NCI-H748 treated with DMSO at 0.1 percent for 48 hours (cell line): ENCODE measurements at regions not wholly inside any gene's neighbourhood (a gene's known extent, or its start where the extent isn't known, plus 50 kb on each side); places are given as distances from the start of the nearest gene placed in this dataset.
"Not testable (repeated sequence)": the region's sequence is repeated elsewhere in the genome, so short reads cannot be mapped to it uniquely, and the experiment has no call there.

Source experiments
- DNase-seq: peaks from one replicate; lab custom pipeline; 2025; lab: John Stamatoyannopoulos, UW

DNA sequence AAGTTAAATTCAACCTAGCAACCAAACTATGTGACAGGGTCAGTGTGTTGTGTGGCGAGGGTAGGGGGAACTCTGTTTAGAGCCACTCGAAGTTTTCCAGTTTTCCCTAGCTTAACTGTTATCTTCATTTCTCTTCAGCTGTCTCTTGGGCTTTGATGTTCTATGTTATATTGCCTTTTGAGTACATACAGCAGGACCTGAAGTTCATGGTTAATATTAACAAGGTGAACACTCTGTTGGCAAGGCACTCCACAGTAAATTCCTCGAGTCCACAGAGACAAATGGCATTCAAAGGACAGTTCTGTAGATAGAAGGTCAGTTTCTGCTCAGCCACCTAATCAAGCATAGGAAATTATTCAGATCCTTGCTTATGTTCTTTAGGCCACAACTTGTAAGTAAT lies 147.9 kb upstream of the DPH6 start:
- no peak for DNase-seq

DNA sequence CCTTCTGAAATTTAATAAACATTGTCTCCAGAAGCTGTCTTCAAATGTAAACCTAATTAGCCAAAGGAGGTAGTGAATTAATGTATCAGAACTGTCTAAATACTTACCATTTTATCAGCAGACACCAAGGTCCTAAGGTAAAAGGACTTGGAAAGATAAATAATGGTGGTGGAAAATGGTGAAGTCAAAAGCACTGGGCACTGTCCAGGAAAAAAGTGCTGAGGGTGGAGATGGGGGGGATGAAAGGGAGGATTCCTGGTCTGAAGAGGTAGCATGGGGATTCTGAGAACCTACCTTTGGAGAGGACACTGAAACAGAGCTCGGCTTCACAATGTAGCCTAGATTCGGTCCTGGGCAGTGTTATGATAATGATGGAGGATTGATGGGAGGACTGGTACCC lies 149.0 kb upstream of the DPH6 start:
- DNase-seq, result no peak

DNA sequence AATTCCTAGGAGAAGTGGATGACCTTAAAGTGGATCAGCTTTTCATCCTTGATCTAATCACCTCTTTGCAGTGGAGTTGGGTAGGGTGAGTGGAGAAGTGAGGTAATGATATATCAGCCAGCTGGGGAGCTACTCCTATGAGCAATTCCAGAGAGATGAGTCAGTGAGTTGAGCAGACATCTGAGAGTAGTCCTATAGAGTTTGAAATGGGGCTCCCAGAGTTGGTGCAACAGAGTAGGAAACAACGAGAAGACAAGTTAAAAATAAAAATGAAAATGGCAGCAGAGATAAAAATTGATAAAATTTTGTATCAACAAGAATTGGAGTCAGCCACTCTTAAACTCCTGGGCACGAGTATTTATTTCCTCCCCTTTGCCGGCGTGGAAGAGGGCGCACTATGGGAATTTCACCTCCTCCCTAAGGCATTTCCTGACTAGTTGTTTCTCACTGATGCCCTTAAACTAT lies 150.8 kb upstream of the DPH6 start:
- DNase-seq, result no peak

DNA sequence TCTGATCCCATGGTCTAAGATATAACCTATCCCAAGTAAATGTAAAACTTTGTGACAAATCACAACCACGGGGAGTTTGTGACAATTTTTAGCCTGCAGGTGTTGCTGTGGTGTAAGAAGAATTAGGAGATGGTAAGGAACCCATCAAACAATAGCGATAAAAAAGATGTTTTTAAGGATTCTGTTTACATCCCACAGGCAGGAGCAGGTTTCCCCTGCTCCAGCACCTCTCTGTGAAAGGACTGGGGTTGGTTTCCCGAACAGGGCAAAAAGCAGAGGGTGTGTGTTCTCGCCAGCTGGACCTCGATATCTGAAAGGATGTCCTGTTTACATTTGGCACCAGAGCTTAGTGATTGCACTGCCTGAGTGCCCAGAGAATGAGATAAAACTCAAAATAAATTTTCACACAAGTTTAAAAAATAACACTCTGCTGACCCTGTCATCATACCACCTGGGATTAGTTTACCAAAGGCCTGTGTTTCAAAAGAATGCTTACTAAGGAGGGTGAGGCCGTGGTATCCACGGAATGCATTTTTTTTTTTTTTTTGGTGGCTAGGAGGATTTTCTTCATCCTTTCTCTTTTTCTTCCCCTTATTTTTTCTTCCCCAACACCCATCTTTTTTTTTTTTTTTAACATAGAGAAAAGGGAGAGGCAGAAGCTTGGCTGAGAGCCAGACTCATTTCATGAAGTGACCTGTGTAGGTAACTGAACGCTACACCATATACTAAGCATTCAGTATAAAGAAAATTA lies 151.8 kb upstream of the DPH6 start:
- no peak for DNase-seq

DNA sequence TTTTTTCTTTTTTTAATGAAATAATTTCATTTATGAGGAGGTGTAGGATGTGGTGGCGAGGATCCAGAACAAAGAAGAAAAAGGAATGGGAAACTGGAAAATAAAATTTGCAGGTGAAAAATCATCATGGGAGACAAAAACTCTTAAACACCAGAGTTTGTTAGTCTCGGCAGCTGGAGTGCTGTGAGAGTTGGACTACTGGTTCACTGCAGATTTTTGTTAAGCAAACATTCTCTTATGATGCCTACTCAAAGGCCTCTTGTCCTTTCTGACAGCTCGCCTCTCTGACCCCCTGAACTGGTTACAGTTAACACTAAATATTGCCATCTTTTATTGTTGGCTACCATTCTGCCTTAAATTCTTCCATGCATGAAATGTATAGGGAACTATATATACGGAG lies 152.4 kb upstream of the DPH6 start:
- no peak for DNase-seq

DNA sequence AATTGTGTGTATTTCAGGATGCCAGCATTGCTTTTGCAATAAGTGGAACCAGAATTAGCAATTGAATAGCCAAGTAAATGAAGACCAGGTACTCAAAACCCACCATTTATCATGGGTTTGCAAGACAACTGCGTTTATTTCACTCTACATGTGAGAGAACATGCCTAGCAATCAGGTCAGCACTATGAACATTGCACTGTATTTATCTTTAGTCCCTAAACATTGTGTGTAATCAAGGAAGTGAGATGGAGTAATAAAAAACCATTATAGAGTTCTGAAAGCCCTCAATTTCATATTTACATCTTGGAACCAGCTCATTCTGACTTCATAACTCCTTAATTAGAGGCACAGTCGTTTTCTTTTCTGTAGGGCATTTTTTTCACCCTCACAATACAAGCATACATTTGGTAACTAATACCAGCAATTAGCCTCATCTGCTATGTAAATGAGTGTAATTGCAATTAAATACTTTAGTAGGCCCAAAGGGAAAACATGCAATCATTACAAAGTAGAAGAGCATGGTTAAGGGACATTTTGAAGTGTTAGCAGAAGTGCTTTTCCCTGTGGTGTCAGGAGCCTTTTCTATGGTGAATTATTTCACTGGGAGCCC lies 153.1 kb upstream of the DPH6 start:
- DNase-seq, result no peak

DNA sequence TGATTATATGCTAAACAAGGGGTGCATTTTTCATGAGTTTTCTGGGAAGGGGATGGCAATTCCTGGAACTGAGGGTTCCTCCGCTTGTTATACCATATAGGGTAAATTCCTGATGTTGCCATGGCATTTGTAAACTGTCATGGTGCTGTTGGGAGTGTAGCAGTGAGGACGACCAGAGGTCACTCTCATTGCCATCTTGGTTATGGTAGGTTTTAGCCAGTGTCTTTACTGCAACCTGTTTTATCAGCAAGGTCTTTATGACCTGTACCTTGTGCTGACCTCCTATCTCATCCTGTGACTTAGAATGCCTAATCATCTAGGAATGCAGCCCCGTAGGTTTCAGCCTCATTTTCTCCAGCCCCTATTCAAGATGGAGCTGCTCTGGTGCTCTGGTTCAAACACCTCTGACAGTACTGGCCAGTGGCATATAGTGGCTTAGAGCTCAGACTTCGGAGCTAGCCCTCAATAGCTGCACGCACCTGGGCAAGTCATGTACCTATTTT lies 154.2 kb upstream of the DPH6 start:
- DNase-seq, result not testable (repeated sequence)

DNA sequence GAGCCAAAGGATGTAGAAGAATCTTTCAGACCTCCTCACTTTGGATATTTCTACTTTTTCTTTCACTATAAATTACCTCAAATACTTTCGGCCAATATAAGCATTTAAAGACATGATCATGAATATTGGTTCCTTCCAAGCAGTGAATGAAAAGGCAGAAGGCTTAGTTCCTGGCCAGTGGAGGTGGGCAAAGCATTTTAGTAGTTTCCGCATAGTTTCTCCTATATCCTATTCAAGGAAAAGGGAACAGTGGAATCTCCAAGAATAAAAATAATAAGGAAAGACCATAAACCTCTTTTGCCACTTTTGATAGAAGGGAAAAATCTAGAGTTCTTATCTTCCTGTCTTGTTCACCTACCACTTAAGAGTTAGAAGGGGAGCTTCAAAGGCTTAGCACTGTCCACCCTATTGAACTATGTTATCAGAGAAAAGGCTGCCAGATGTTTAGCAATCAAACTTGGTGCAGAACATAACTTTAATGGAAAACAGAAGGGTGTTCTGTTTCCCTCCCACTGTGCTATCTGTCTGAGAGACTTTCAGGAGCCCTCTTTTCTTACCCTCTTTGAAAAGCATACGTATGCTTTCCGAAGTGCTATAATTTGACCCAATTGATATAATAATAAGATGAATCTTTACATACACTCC lies 155.6 kb upstream of the DPH6 start:
- no peak for DNase-seq

DNA sequence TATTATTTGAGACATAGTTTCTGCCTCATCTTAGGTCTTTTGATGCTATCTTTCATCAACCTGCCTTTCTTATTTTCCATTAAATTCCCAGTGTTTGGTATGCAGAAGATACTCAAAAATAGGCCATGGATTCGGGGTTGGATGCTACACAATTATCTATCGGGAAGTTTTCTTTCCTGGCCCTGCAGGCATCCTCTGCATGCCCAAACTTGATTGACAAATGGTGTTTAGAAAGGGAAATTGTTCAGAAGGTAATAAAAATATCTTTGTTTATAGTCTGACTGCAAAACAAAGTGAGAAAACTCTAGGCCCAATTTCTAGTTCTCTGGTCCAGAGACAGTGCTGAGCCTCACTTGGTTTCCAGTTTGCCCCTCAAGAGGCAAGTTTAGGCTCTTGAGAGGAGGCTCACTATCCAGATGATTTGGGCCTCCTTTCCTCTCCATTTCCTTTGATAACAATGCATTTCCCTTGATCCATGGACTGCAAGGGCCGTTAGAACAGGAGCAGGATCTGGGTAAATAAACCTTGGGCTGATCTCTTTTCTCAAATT lies 157.1 kb upstream of the DPH6 start:
- DNase-seq, result no peak

DNA sequence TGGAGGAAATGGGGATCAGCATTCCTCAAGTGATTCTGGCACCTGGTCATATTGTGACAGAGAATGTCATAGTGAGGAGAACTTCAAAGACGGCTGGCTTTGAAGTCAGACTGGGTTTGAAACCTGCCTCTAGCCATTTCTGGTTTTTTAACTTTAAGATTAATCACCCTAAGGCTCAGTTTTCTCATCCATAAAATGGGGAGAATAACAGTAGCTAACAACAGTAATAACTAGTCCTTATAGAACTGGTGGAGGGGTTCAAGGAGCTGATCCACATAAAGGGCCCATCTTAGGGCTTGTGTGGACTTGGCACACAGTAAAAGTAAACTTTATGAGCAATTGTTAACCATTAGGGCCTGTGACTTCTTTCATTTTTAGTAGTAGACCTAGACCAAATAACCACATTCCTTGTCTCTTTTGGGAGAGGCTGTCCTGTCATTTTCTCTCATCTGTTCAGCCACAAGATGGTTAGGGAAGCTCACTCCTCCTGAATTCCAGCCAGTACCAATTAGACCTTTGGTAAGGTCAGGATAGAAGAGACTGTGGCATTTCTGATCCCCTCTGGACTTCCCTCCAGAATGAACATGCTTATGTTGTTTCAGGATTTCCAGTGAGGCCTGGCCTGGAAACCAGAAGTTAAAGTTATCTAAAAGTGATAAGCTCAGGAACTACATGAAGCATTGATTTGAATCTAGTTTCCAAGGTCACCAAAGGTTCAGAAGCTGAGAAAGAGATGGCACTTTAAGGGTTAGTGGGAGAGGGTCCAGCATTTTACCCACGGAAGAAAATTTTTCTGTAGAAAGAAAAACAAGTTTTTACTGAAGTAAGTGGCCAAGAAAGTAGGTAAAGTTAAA lies 159.3 kb upstream of the DPH6 start:
- no peak for DNase-seq

DNA sequence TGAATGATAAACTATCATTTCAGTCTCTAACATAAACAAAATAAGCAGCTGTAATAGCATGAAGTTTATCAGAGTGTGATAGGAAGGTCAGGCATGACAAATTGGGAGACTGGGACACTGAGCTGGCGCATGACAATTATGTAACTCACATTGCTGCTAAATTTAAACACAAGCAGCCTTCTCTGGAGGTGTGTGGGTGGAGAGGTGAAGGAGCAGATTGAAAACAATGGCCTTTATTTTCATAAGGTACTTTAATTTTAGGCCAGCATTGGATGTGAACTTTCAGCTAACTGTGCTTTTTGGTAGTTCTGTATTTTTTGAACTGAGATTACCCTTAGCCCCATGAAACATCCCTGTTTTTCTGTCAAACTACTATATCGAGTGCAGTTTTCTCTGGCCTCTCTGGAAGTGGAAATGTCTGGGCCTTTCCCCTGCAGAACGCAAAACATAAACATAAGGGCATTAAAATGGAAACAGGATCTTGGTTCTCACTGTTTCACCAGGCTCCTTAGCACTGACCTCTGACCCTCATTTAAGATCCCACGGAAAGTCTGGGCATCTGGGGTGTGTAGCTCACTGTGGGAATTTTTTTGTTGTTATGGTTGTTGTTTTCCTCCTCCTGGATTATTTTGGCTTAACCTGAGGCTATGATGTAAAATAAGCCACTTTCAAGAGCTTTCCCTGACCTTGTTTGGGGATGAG lies 160.1 kb upstream of the DPH6 start:
- no peak for DNase-seq

DNA sequence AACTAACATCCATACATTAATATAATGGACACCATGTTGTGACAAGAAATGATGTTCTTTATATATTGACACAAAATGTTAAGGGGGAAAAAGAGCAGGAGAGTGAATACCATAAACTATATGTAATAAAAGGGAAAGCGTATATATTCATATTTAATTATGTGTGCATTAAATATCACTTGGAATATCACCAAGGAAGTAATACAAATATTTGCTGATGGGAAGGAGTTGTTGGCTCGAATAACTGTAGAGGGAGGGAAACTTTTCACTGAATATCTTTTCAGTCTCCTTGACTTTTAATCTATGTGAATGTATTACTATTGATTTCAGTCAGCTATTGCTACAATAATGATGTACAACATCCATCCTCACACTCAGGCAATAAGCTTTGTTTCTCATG lies 167.0 kb upstream of the DPH6 start:
- no peak for DNase-seq

DNA sequence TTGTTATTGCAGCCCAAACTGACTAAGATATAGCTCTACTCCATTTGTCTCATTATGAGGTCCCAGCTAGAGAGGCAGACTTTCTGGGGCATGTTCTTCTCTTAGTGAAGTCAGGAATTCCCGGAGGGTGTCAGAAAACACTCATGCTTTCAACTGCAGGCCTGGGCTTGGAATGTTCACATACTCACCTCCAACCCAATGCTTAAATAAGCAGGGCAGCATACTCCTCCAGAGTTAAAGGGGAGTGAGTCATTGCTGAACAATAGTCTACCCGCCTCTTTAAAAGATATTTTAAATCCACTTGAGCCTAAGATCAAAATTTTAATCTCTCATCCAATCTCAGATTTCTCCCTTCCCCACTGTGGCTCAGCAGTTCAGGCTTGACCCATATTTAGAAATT lies 167.8 kb upstream of the DPH6 start:
- no peak for DNase-seq

DNA sequence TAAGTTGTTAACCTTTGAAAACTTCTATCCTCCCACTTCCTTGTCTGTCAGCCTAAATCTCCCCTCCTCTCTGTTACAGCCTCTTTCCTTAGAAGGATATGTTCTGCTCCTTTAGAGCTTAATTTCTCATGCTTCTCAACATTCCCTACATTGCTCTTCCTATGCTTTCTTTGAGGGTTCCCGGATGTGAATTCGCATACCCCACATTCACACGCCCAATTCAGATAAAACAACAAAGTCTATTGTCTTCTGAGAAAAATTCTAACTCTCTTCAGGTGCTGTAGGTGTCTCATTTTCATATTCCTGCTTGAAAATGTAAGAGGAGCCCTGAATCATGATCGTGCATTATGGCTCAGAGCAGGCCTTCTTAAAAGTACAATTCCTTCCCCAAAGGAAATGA lies 171.8 kb upstream of the DPH6 start:
- DNase-seq, result no peak

DNA sequence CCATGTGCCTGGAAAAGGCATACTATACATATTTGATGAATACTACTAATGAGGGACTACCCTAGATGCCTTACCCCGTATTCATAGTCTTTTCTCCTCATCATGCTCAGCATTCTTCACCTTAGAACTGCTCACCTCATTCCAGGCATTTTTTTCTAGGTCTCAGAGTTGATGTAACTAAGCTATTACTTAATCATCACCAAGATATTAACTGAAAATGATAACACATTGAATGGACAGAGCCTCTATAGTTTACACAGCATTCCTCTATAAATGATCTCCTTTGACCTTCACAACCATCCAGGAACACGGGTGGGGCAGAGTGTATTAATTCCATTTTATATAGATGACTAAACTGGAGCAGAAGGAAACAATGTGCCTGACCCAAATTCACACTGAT lies 174.1 kb upstream of the DPH6 start:
- DNase-seq, result no peak

DNA sequence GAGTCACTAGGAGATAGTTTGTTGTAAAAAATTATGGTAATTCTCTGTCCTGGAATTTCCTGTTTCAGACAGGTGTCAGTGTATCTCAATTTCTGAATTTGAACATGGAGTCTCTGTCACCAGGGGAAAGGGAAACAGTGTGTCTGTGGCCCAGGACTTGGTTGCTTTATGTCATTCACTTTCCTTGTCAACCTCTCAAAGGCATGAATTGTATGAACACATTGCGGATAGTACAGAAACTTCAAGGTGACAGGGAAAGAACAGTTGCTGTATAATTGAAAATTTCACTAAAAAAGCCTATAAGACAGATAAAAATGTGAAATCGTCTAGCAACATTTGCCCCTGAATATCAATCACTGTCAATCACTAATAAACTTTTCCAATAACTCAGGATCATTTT lies 175.0 kb upstream of the DPH6 start:
- no peak for DNase-seq

DNA sequence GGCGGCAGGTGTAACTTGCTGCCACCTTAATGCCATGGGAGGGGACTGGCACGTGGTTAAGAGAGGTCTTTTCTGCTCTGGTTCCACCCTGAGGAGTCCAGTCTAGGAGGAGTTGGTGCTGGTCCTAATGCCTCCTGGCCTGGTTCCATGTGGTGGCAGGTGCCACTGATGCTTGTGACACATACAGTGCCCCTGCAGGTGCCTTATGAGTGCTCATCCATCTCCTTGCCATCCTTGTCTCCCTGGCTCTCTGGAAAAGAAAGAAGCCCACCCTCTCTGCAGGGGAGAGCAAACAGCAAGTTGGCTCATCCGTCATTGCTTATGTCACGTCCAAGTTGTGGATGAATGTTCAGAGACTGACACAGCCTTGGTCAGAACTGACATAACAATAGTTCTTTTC lies 175.8 kb upstream of the DPH6 start:
- DNase-seq, result no peak

DNA sequence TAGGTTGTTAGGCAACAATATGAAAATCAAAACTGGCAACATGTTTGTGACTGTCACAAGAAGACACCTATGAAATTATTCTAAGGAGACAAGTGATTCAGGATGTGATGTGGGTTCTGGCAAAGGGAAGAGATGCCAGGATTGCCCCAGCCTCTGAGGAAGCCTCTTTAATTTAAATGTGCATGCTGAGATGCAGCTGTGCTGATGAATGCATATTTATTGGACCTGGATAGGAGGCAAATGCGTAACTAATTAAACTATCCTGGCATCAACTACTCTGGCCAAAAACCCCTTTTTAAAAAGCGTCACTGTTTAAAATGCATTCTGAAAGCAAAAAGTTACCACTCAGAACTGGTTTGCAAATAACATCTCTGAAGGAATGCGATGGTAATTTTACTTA lies 176.5 kb upstream of the DPH6 start:
- DNase-seq, result no peak

DNA sequence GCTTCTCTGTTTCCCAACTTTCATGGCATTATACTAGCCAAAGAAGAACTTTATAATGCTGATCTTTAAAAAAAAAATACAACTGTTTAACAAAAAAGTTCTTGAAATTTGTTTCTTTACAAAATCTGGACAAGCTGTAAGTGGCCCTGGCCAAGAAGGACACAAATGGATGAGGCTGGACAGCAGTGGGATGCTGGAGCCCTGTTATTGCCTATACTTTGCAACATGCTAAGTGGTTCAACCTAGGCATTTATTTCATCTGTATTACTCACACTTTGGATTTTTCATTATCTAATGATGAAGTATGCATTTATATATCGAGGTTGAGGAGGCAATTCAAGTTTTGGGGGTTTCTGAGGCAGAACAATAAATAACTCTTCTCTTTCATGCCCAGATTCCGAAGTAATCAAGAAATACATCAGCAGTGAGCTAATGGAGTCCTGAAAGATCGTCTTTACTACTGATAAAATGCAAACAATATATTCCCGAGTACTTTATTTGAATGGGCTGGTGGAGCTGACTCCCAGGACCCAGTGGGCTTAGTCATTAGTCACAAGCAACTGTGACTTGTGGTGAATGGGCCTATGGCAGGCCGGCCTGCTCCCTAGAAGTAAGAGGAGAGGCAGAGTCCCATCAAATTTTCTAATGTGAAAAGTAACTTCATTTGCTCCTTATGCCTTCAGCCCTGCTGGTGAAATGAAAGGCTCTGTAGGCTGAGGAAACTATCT lies 177.3 kb upstream of the DPH6 start:
- DNase-seq, result no peak

DNA sequence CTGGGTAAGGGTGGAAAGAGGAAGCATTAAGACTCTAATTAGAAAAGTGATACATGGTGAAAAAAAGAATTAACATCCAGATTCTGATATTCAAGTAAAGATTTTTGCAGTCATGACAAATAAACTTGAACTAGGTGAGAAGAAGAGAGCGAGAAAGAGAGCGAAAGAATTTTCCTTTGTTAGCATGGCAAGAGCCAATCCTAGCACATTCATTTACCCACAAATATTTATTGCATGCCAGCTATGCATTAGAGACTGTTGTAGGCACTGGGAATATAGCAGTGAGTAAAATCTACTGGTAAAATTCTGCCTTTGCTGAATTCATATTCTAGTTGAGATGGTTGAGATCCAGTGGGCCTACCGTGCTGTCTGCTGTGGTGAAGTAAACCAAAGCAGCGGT lies 177.9 kb upstream of the DPH6 start:
- DNase-seq, result no peak

DNA sequence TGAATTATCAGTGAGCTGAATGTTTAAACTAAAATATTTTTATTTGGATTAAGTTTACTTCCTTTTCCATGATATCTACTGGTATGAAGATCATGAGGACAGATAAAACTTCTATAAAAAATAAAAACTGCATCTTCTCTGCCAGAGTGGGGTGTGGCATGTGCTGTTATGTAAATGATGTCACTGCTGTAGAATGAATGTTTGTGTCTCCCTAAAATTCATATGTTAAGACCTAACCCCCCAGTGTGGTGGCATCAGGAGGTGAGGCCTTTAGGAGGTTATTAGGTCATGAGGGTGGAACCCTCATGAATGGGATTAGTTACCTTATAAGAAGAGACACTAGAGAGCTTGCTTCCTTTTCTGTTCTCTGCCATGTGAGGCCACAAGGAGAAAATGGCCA lies 178.7 kb upstream of the DPH6 start:
- DNase-seq, result no peak
